Large intestine (tissue), 3 donors: ENCODE measurements at regions not wholly inside any gene's neighbourhood (a gene's known extent, or its start where the extent isn't known, plus 50 kb on each side); places are given as distances from the start of the nearest gene placed in this dataset.
"Not testable (repeated sequence)": the region's sequence is repeated elsewhere in the genome, so short reads cannot be mapped to it uniquely, and the experiment has no call there.

Experiments used
- DNase-seq, 2 donors: peaks; one replicate each; pipeline versions ENCODE4 v3.0.0 to v3.0.0-alpha.2; 2013
- H3K27ac ChIP-seq: one replicate; pipeline ENCODE4 v1.5.1; 2013; ENCODE audit warnings: low read length
- H3K27me3 ChIP-seq: 2 replicates; pipeline ENCODE4 v1.6.1; 2013; ENCODE audit warnings: low read length; ENCODE audit not compliant: control insufficient read depth, insufficient read depth
- H3K36me3 ChIP-seq: 2 replicates; pipeline ENCODE4 v1.6.1; 2013; ENCODE audit warnings: low read length; ENCODE audit not compliant: control insufficient read depth, insufficient read depth
- H3K4me1 ChIP-seq: one replicate; pipeline ENCODE4 v1.6.1; 2013; ENCODE audit warnings: low read length; ENCODE audit not compliant: control insufficient read depth, insufficient read depth
- H3K4me3 ChIP-seq: one replicate; pipeline ENCODE4 v1.5.1; 2013; ENCODE audit warnings: low read length
- H3K9me3 ChIP-seq: one replicate; pipeline ENCODE4 v1.6.1; 2013; ENCODE audit warnings: mild to moderate bottlenecking, low read depth, low read length, moderate library complexity; ENCODE audit not compliant: control insufficient read depth
- WGBS: methylation state at CpG from one replicate; pipeline ENCODE4 v1.1.5; 2013; ENCODE audit warnings: low lambda C conversion rate; ENCODE audit not compliant: insufficient coverage; 5-methylcytosine and 5-hydroxymethylcytosine counted together

- Histone ChIP-seq H3K27ac (no peak overlapping the region), H3K4me1 (peaks cover 9% of the 10 kb centered on the region), H3K4me3 (no peak overlapping the region), H3K27me3 (peaks cover 31% of the 10 kb centered on the region), H3K9me3 (no peaks in the 10 kb centered on the region), H3K36me3 (no peaks in the 10 kb centered on the region)
- 100% methylated on average over 2 of the region's 3 CpGs for WGBS
- DNase-seq = no peak
Measured at GRCh38 chr7:32765185-32765584, 126.4 kb downstream of the KBTBD2 start.

DNA sequence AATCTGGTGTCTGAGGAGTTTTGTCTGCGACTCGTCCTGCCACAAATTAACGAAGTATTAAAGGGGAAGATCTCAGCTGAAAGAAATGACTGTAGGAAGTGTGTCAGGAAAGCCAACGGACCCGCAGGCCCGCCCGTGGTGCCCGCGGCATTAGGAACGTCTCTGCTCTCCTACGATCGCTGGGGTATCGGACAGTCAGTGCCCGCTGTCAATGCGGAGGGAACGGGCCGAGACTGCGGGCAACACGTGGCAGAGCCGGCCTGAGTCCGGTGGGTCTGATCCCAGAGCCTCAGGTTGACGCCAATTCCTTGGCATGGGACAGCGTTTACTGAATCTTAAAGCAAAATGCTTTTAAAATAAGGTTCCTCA is 128.7 kb downstream of the KBTBD2 start:
- peak in 1 of 2 donors; percentile 9 for DNase-seq
- WGBS = 42% methylated on average over 3 of the region's 23 CpGs
- Histone ChIP-seq H3K36me3 (no peaks in the 10 kb centered on the region), H3K27me3 (peaks cover 34% of the 10 kb centered on the region), H3K27ac (no peak overlapping the region), H3K4me3 (no peak overlapping the region), H3K9me3 (no peaks in the 10 kb centered on the region), H3K4me1 (peaks cover 9% of the 10 kb centered on the region)

DNA sequence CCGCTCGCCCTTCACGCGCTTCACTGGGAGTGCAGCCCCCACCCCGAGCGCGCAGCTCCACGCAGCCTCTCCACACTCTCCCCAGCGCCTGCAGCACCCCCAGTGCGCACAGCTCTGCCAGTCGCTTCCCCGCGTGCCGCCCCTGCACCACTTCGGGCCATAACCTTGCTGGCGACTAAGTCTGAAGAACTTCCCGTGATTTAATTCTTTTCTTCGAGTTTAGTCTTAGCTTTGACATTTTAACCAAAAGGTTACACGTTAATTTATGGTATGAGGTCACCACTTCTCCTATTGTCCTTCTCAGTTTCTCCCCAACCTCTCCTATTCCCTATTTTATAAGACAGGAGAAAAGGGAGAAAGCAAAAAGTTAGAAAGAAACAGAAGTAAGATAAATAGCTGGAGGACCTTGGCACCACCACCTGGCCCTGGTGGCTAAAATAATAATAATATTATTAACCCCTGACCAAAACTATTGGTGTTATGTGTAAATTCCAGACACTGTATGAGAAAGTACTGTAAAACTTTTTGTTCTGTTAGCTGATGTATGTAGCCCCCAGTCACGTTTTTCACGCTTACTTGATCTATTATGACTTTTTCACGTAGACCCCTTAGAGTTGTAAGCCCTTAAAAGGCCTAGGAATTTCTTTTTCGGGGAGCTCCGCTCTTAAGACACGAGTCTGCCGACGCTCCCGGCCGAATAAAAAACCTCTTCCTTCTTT is 129.2 kb downstream of the KBTBD2 start:
- not testable (repeated sequence) for DNase-seq, H3K36me3 ChIP-seq, H3K9me3 ChIP-seq, H3K4me3 ChIP-seq, H3K27ac ChIP-seq, H3K4me1 ChIP-seq
- WGBS = 33% methylated on average over 4 of the region's 29 CpGs
- H3K27me3 ChIP-seq = peaks cover 34% of the 10 kb centered on the region

- no CpG with 5 or more reads among the region's 46 CpGs for WGBS
- Histone ChIP-seq H3K27ac (no peak overlapping the region), H3K4me3 (peak overlapping the region; percentile 1), H3K4me1 (peaks cover 9% of the 10 kb centered on the region), H3K36me3 (no peaks in the 10 kb centered on the region), H3K27me3 (peaks cover 34% of the 10 kb centered on the region), H3K9me3 (no peaks in the 10 kb centered on the region)
- DNase-seq = peak in 1 of 2 donors; percentile 30
Measured at GRCh38 chr7:32761451-32762205, 129.9 kb downstream of the KBTBD2 start.

DNA sequence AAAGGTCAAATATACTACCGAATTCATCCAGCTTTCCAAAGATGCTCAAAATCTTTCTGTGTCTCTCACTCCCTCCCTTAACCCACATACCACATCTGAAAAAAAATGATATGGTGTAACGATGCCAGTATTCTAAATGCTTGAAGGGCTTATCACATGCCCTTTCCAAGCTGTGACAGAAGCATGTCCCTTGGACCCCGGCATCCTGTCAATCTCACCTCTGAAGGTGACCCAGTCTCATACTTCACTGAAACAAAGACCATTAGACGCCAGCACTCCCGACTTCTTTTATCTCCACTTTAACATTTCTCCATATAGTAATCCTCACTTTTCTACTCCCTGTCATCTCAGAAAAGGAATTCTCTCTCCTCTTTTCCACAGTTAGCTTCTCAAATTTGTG is 130.8 kb downstream of the KBTBD2 start:
- not testable (repeated sequence) for H3K9me3 ChIP-seq, H3K4me3 ChIP-seq, H3K36me3 ChIP-seq, DNase-seq, H3K27ac ChIP-seq, H3K4me1 ChIP-seq
- WGBS = no CpG with 5 or more reads among the region's 5 CpGs
- H3K27me3 ChIP-seq = peaks cover 34% of the 10 kb centered on the region

- peaks cover 34% of the 10 kb centered on the region for H3K27me3 ChIP-seq
- not testable (repeated sequence) for H3K4me3 ChIP-seq, H3K4me1 ChIP-seq, H3K36me3 ChIP-seq, H3K27ac ChIP-seq, DNase-seq, H3K9me3 ChIP-seq
- no CpG with 5 or more reads among the region's 3 CpGs for WGBS
Measured at GRCh38 chr7:32759859-32760258, 131.7 kb downstream of the KBTBD2 start.

DNA sequence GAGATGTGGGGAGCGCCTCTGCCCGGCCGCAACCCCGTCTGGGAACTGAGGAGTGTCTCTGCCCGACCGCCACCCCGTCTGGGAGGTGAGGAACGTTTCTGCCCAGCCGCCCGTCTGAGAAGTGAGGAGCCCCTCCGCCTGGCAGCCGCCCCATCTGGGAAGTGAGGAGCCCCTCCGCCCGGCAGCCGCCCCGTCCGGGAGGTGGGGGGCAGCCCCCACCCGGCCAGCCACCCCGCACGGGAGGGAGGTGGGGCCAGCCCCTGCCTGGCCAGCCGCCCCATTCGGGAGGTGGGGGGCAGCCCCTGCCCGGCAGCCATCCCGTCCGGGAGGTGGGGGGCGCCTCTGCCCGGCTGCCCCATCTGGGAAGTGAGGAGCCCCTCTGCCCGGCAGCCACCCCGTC is 137.7 kb downstream of the KBTBD2 start:
- H3K36me3 ChIP-seq, H3K27me3 ChIP-seq, H3K9me3 ChIP-seq, H3K4me1 ChIP-seq, H3K27ac ChIP-seq, H3K4me3 ChIP-seq, DNase-seq: not testable (repeated sequence)
- WGBS = no CpG with 5 or more reads among the region's 29 CpGs

- not testable (repeated sequence) for H3K27me3 ChIP-seq, H3K36me3 ChIP-seq, DNase-seq, H3K27ac ChIP-seq, H3K9me3 ChIP-seq, H3K4me3 ChIP-seq, H3K4me1 ChIP-seq
- WGBS = 100% methylated on average over 1 of the region's 2 CpGs
Measured at GRCh38 chr7:32748337-32748736, 143.2 kb downstream of the KBTBD2 start.

DNA sequence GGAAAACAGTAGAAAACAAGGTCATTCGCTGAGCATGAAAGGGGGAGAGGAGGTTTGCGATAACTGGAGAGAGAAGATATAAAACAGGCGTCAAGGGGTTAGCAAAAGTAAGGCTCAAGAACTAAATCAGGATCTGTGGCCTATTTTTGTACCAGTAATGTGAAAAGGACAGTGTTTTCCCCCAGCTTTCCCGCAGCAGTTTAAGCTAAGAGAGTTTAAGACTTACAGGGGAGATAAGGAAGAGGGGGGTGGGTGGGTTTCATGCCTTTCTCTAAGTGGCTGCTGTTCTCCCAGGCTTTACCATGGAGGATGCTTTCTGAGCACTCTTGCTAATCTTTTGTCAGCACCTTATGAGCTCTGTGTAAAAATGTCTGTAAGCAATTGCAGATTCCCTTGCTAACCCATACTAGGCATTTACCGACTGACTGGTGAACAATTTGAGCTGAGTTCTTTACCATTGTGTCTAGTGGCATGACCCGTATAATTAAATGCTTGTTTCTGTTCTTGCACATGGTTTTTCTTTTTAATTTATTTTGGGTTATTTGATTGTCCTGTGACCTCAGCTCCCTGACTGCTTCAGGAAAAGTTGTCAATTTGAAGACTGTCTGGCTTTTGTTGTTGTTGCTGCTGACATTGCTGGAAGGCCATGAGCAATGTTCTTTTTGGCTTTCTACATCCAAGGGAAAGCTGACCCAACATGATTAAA is 144.0 kb downstream of the KBTBD2 start:
- not testable (repeated sequence) for H3K4me1 ChIP-seq, H3K4me3 ChIP-seq, DNase-seq, H3K27ac ChIP-seq, H3K27me3 ChIP-seq, H3K9me3 ChIP-seq, H3K36me3 ChIP-seq
- WGBS = 100% methylated on average over 1 of the region's 6 CpGs

DNA sequence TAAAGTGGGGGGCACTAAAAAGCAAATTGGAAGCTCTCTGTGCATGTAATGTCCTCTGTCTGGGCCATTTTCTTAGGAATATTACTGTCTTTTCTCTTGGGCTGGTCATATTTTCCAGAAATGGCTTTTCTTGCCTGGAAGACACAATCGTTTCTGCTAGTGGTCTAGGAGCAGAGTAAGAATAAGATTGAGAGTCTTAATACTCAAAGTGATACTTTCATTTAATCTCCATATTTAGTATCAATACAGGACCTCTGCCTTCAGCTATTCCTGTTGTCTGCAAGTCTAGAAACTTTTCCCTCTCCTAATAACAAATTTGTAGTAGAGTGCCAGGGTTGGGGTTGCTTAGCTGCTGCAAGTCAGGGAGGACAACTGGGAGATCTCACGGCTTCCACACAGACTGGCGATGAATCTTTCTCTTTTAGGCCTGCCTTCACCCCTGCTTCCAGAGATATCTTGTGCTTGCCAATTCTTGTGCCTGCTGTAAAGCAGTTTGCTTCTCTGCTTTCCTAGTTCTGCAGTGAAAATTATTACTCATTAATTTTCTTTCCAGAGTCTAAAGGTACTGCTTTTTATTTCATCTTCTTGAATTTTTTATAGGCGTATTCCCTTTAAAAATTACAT is 149.6 kb downstream of the KBTBD2 start:
- H3K4me1 ChIP-seq, DNase-seq, H3K36me3 ChIP-seq, H3K27ac ChIP-seq, H3K9me3 ChIP-seq, H3K4me3 ChIP-seq, H3K27me3 ChIP-seq: not testable (repeated sequence)
- no CpG with 5 or more reads among the region's 4 CpGs for WGBS
